IMR-90 (cell line): ENCODE measurements at regions not wholly inside any gene's neighbourhood (a gene's known extent, or its start where the extent isn't known, plus 50 kb on each side); places are given as distances from the start of the nearest gene placed in this dataset.

Source experiments
- ATAC-seq: fragments of 200-7000 bp; cut with Tn5 transposase; 2 replicates; pipeline ENCODE4 v1.9.1; 2020; ENCODE audit warnings: low read depth, mild to moderate bottlenecking, moderate library complexity
- BruUV-seq: library from RNA; stranded (reverse); fragments of 400-500 nt; replicated peaks from 2 replicates; lab custom pipeline; 2021; lab: Mats Ljungman, UMichigan
- CTCF ChIA-PET: fragments of 300-600 bp; formaldehyde crosslinking; extraction: SDS; loops from one replicate; lab custom pipeline; 2021; ENCODE audit warnings: antibody characterized with exemption; lab: Yijun Ruan, JAX
- POLR2A ChIA-PET: fragments of 300-600 bp; sonication (Branson Sonifier 250); formaldehyde crosslinking; loops from one replicate; lab custom pipeline; 2022; ENCODE audit warnings: antibody characterized with exemption; ENCODE audit not compliant: unreplicated experiment; lab: Charles Lee
- DNase-seq: peaks from one replicate; pipeline ENCODE4 v3.0.0; 2013
- H2AFZ ChIP-seq: replicated peaks from 2 replicates; pipeline ENCODE3; 2013; ENCODE audit warnings: low read length, mild to moderate bottlenecking; ENCODE audit not compliant: poor library complexity
- H2AK5ac ChIP-seq: 2 replicates; pipeline ENCODE4 v1.6.1; 2013; ENCODE audit warnings: low read depth, low read length, inconsistent platforms
- H2AK9ac ChIP-seq: replicated peaks from 2 replicates; pipeline ENCODE3; 2013; ENCODE audit warnings: mild to moderate bottlenecking, low read depth, low read length, moderate library complexity; ENCODE audit not compliant: poor library complexity
- H2BK120ac ChIP-seq: 2 replicates; pipeline ENCODE4 v1.6.1; 2013; ENCODE audit warnings: low read depth, low read length, inconsistent platforms
- H2BK15ac ChIP-seq: 3 replicates; pipeline ENCODE4 v1.6.1; 2013; ENCODE audit warnings: low read depth, low read length, inconsistent platforms
- H2BK20ac ChIP-seq: 2 replicates; pipeline ENCODE4 v1.6.1; 2013; ENCODE audit warnings: low read depth, mild to moderate bottlenecking, inconsistent platforms, low read length, moderate library complexity
- H2BK5ac ChIP-seq: 2 replicates; pipeline ENCODE4 v1.6.1; 2013; ENCODE audit warnings: mild to moderate bottlenecking, low read depth, low read length, inconsistent platforms; ENCODE audit not compliant: poor library complexity, severe bottlenecking
- H3K14ac ChIP-seq: replicated peaks from 2 replicates; pipeline ENCODE4 v1.6.1; 2013; ENCODE audit warnings: low read depth, low read length, inconsistent platforms
- H3K18ac ChIP-seq: 2 replicates; pipeline ENCODE4 v1.6.1; 2013; ENCODE audit warnings: low read depth, low read length, control low read depth
- H3K23ac ChIP-seq: 2 replicates; pipeline ENCODE4 v1.6.1; 2013; ENCODE audit warnings: low read depth, low read length, inconsistent platforms
- H3K27ac ChIP-seq: 2 replicates; pipeline ENCODE4 v1.5.1; 2013; ENCODE audit warnings: mild to moderate bottlenecking, control low read depth, low read length; ENCODE audit not compliant: insufficient read depth
- H3K27me3 ChIP-seq: 2 replicates; pipeline ENCODE4 v1.6.1; 2013; ENCODE audit warnings: low read length; ENCODE audit not compliant: control insufficient read depth, insufficient read depth
- H3K36me3 ChIP-seq: 2 replicates; pipeline ENCODE4 v1.6.1; 2013; ENCODE audit warnings: low read length, mixed read lengths; ENCODE audit not compliant: control insufficient read depth, insufficient read depth
- H3K4ac ChIP-seq: 2 replicates; pipeline ENCODE4 v1.6.1; 2013; ENCODE audit warnings: low read depth, low read length, inconsistent platforms
- H3K4me1 ChIP-seq: 2 replicates; pipeline ENCODE4 v1.6.1; 2013; ENCODE audit warnings: low read length, mixed read lengths; ENCODE audit not compliant: control insufficient read depth, insufficient read depth
- H3K4me2 ChIP-seq: 2 replicates; pipeline ENCODE4 v1.6.1; 2013; ENCODE audit warnings: low read depth, mild to moderate bottlenecking, control low read depth, low read length, moderate library complexity
- H3K4me3 ChIP-seq: 2 replicates; pipeline ENCODE4 v1.5.1; 2013; ENCODE audit warnings: low read depth, mild to moderate bottlenecking, control low read depth, low read length, moderate library complexity; ENCODE audit not compliant: insufficient read depth
- H3K56ac ChIP-seq: 2 replicates; pipeline ENCODE4 v1.6.1; 2013; ENCODE audit warnings: low read length, inconsistent platforms; ENCODE audit not compliant: insufficient read depth; ENCODE audit errors: extremely low read depth
- H3K79me1 ChIP-seq, 2 experiments: 2 replicates each; pipeline ENCODE4 v1.6.1; 2013; ENCODE audit warnings: low read length in 2 of 2, inconsistent platforms in 1 of 2, low read depth in 1 of 2
- H3K9ac ChIP-seq: 2 replicates; pipeline ENCODE4 v1.6.1; 2013; ENCODE audit warnings: low read depth, low read length, control low read depth
- H3K9me1 ChIP-seq: 2 replicates; pipeline ENCODE4 v1.6.1; 2013; ENCODE audit warnings: low read length, inconsistent platforms; ENCODE audit not compliant: insufficient read depth
- H3K9me3 ChIP-seq: 2 replicates; pipeline ENCODE4 v1.6.1; 2013; ENCODE audit warnings: low read length; ENCODE audit not compliant: control insufficient read depth, insufficient read depth
- H4K20me1 ChIP-seq: 2 replicates; pipeline ENCODE4 v1.6.1; 2013; ENCODE audit warnings: low read length, inconsistent platforms; ENCODE audit not compliant: insufficient read depth
- H4K5ac ChIP-seq: 2 replicates; pipeline ENCODE4 v1.6.1; 2013; ENCODE audit warnings: mild to moderate bottlenecking, low read depth, low read length, control low read depth
- H4K8ac ChIP-seq, 2 experiments: 2 replicates each; pipeline ENCODE4 v1.6.1; 2013; ENCODE audit warnings: low read depth in 2 of 2, low read length in 2 of 2, control low read depth in 1 of 2, inconsistent platforms in 1 of 2
- H4K91ac ChIP-seq: 2 replicates; pipeline ENCODE4 v1.6.1; 2013; ENCODE audit warnings: low read depth, low read length, inconsistent platforms; ENCODE audit not compliant: insufficient read depth
- BHLHE40 ChIP-seq: fragments of 150-350 bp; IDR thresholded peaks from 2 replicates; pipeline ENCODE4 v1.6.1; 2016; ENCODE audit warnings: mild to moderate bottlenecking, low read depth, low read length
- CEBPB ChIP-seq: IDR thresholded peaks from 2 replicates; pipeline ENCODE4 v1.6.1; 2012; ENCODE audit warnings: low read depth, low read length, improper control_type of control experiment
- CHD1 ChIP-seq: IDR thresholded peaks from 2 replicates; pipeline ENCODE4 v1.6.1; 2012; ENCODE audit warnings: low read depth, low read length, improper control_type of control experiment
- FOS ChIP-seq: fragments of 150-350 bp; IDR thresholded peaks from 2 replicates; pipeline ENCODE4 v1.6.1; 2016; ENCODE audit warnings: low read depth, low read length
- MAFK ChIP-seq: IDR thresholded peaks from 2 replicates; pipeline ENCODE4 v1.6.1; 2012; ENCODE audit warnings: low read depth, low read length, improper control_type of control experiment
- MAZ ChIP-seq: IDR thresholded peaks from 2 replicates; pipeline ENCODE4 v1.6.1; 2012; ENCODE audit warnings: low read depth, mild to moderate bottlenecking, low read length, improper control_type of control experiment, moderate library complexity, borderline replicate concordance
- MXI1 ChIP-seq: IDR thresholded peaks from 2 replicates; pipeline ENCODE4 v1.6.1; 2012; ENCODE audit warnings: low read depth, mild to moderate bottlenecking, low read length, moderate library complexity, borderline replicate concordance
- NFE2L2 ChIP-seq: fragments of 150-350 bp; IDR thresholded peaks from 2 replicates; pipeline ENCODE4 v1.6.1; 2016; ENCODE audit warnings: low read depth, mild to moderate bottlenecking, low read length
- POLR2A ChIP-seq: IDR thresholded peaks from 2 replicates; pipeline ENCODE4 v1.6.1; 2012; ENCODE audit warnings: mild to moderate bottlenecking, low read depth, low read length
- RAD21 ChIP-seq: IDR thresholded peaks from 2 replicates; pipeline ENCODE4 v1.6.1; 2012; ENCODE audit warnings: low read length, improper control_type of control experiment
- RCOR1 ChIP-seq: IDR thresholded peaks from 2 replicates; pipeline ENCODE4 v1.6.1; 2012; ENCODE audit warnings: mild to moderate bottlenecking, low read length, improper control_type of control experiment; ENCODE audit not compliant: insufficient replicate concordance
- RFX5 ChIP-seq: IDR thresholded peaks from 2 replicates; pipeline ENCODE4 v1.8.0; 2012; ENCODE audit warnings: low read depth, mild to moderate bottlenecking, low read length, moderate library complexity
- SMC3 ChIP-seq: fragments of 150-350 bp; IDR thresholded peaks from 2 replicates; pipeline ENCODE4 v1.6.1; 2016; ENCODE audit warnings: low read depth, mild to moderate bottlenecking, antibody characterized with exemption, low read length, moderate library complexity
- WGBS, 2 experiments: methylation state at CpG; one replicate each; pipeline versions ENCODE4 v1.1.5 to v1.1.7; 2013; ENCODE audit warnings: missing lambda C conversion rate in 2 of 2; ENCODE audit not compliant: insufficient read length in 1 of 2; ENCODE audit errors: extremely low coverage in 2 of 2; 5-methylcytosine and 5-hydroxymethylcytosine counted together
- dilution Hi-C: fragments of 300-500 bp; cut with HindIII; formaldehyde crosslinking; loops from one replicate; pipeline ENCODE4 v1.14.3; 2018; ENCODE audit warnings: low sequenced_read_pairs; ENCODE audit not compliant: unreplicated experiment
- in situ Hi-C: fragments of 300-500 bp; cut with MboI; formaldehyde crosslinking; loops from 3 replicates; pipeline ENCODE4 v1.14.3; 2019; ENCODE audit warnings: low sequenced_read_pairs, inconsistent platforms, mixed read lengths
- intact Hi-C: fragments of 100-400 bp; cut with micrococcal nuclease; formaldehyde crosslinking; loops from 2 replicates; pipeline ENCODE4 v1.10.0; 2022
- TF ChIP-seq, protein P1 (sequence below): fragments of 150-350 bp; IDR thresholded peaks from 2 replicates; pipeline ENCODE4 v1.6.1; 2017; ENCODE audit warnings: mild to moderate bottlenecking, antibody characterized with exemption, low read length, low read depth
- TF ChIP-seq, protein P2 (sequence below): conservative IDR thresholded peaks from 2 replicates; pipeline ENCODE4 v1.5.1; 2012; ENCODE audit warnings: mild to moderate bottlenecking, low read depth, low read length, improper control_type of control experiment
- TF ChIP-seq, protein P3 (sequence below): fragments of 150-350 bp; IDR thresholded peaks from 2 replicates; pipeline ENCODE4 v1.6.1; 2016; ENCODE audit warnings: low read depth, mild to moderate bottlenecking, low read length, moderate library complexity, borderline replicate concordance

DNA sequence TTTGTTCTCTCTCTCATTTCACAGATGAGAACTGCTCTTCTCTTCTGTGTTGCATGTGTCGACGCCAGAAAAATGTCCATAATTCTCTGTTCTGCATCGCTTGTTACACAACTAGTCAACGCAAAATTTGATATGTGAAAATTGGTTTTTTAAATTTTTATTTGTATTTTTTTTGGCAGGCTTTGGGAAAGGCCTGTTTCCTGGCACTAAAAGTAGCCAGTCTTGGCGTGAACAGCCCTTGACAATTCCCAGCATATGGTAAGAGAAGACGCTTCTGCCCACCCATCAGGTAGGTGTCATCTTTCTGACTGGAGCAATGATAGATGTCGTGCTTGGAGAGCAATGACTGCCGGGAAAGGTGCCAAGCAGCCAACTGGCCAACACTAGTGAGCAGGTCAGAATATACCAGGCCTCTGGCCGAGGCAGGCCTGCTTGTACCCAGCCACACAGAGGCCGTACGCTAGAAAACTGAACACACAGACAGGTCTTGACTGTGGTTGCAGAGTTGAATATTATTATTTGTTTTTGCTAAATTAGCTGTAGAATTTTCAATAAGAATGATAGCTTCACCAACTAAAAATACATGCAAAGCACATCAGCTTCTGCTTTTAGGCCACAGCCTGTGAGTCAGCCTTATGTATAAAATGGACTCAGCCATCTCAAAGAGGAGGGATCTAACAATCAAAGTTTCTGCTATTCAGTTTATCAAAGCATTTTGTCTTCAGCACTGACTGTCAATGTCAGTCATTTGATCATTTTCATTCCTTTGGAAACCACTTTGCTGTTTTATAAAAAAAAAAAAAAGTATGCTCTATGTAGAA is 837.5 kb downstream of the MCTP2 start:
- Histone ChIP-seq H3K18ac (no peak overlapping the region), H2AK9ac (no peak overlapping the region), H3K36me3 (no peaks in the 10 kb centered on the region), H2AK5ac (no peak overlapping the region), H4K5ac (no peak overlapping the region), H4K91ac (no peak overlapping the region), H3K4me3 (no peak overlapping the region), H2AFZ (no peak overlapping the region), H3K56ac (no peak overlapping the region), H3K14ac (no peak overlapping the region), H2BK120ac (no peak overlapping the region), H4K20me1 (no peaks in the 10 kb centered on the region), H3K27ac (no peak overlapping the region), H3K23ac (no peak overlapping the region), H3K4ac (no peak overlapping the region), H2BK20ac (no peak overlapping the region), H3K4me1 (no peaks in the 10 kb centered on the region), H2BK15ac (no peak overlapping the region), H3K9ac (no peak overlapping the region), H3K79me1 (no peaks in the 10 kb centered on the region), H3K9me3 (no peaks in the 10 kb centered on the region), H2BK5ac (no peak overlapping the region), H3K9me1 (no peaks in the 10 kb centered on the region), H3K27me3 (no peaks in the 10 kb centered on the region), H4K8ac (no peak overlapping the region), H3K4me2 (no peak overlapping the region)
- ATAC-seq (no peak), DNase-seq (peak; percentile 0)
- ChIA-PET POLR2A (no interaction called here), CTCF (no interaction called here)
- 57% methylated on average over 2 of the region's 11 CpGs; no CpG with 5 or more reads in 1 of the 2 experiments for WGBS, 2 experiments
- in situ Hi-C loops, result no loop called here
- TF ChIP-seq POLR2A (no peak), CEBPB (no peak), MAFK (no peak), RFX5 (no peak), NFE2L2 (no peak), RAD21 (no peak), CHD1 (no peak), MAZ (no peak), MXI1 (no peak), RCOR1 (no peak), FOS (no peak), BHLHE40 (no peak), SMC3 (no peak)
- TF ChIP-seq, protein P1, sequence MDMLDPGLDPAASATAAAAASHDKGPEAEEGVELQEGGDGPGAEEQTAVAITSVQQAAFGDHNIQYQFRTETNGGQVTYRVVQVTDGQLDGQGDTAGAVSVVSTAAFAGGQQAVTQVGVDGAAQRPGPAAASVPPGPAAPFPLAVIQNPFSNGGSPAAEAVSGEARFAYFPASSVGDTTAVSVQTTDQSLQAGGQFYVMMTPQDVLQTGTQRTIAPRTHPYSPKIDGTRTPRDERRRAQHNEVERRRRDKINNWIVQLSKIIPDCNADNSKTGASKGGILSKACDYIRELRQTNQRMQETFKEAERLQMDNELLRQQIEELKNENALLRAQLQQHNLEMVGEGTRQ, result no peak
- TF ChIP-seq, protein P2, sequence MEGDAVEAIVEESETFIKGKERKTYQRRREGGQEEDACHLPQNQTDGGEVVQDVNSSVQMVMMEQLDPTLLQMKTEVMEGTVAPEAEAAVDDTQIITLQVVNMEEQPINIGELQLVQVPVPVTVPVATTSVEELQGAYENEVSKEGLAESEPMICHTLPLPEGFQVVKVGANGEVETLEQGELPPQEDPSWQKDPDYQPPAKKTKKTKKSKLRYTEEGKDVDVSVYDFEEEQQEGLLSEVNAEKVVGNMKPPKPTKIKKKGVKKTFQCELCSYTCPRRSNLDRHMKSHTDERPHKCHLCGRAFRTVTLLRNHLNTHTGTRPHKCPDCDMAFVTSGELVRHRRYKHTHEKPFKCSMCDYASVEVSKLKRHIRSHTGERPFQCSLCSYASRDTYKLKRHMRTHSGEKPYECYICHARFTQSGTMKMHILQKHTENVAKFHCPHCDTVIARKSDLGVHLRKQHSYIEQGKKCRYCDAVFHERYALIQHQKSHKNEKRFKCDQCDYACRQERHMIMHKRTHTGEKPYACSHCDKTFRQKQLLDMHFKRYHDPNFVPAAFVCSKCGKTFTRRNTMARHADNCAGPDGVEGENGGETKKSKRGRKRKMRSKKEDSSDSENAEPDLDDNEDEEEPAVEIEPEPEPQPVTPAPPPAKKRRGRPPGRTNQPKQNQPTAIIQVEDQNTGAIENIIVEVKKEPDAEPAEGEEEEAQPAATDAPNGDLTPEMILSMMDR, result no peak
- TF ChIP-seq, protein P3, sequence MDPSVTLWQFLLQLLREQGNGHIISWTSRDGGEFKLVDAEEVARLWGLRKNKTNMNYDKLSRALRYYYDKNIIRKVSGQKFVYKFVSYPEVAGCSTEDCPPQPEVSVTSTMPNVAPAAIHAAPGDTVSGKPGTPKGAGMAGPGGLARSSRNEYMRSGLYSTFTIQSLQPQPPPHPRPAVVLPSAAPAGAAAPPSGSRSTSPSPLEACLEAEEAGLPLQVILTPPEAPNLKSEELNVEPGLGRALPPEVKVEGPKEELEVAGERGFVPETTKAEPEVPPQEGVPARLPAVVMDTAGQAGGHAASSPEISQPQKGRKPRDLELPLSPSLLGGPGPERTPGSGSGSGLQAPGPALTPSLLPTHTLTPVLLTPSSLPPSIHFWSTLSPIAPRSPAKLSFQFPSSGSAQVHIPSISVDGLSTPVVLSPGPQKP, result no peak
- BruUV-seq, result no TSS peak
- intact Hi-C loops, result no loop called here
- dilution Hi-C loops, result no loop called here
